ENCODE measurements at regions not wholly inside any gene's neighbourhood (a gene's known extent, or its start where the extent isn't known, plus 50 kb on each side); places are given as distances from the start of the nearest gene placed in this dataset.

GRCh38 chrX:125262836-125263235 lies 56.8 kb upstream of the TEX13C start:
- no peak for DNase-seq
- Histone ChIP-seq H3K4me1 (ENCODE audit: control insufficient read depth in 3 of 3, insufficient read depth in 2 of 3, low read depth in 1 of 3, low read length in 2 of 3) (no peaks in the 10 kb centered on the region), H3K27me3 (ENCODE audit: control insufficient read depth in 3 of 3, insufficient read depth in 3 of 3, low read length in 3 of 3) (no peaks in the 10 kb centered on the region), H3K27ac (ENCODE audit: low read depth in 1 of 3, low read length in 2 of 3) (no peak overlapping the region), H3K4me3 (ENCODE audit: low read depth in 1 of 3, low read length in 3 of 3) (no peak overlapping the region), H3K9me3 (ENCODE audit: control insufficient read depth in 2 of 2, insufficient read depth in 1 of 2, low read depth in 1 of 2, low read length in 1 of 2) (peaks cover 0 to 7% of the 10 kb centered on the region in 2 donors), H3K36me3 (ENCODE audit: control insufficient read depth in 3 of 3, insufficient read depth in 2 of 3, low read depth in 1 of 3, low read length in 3 of 3) (no peaks in the 10 kb centered on the region)
- no peak for FAIRE-seq
- WGBS, 3 donors = 65 to 74% (median 74%) methylated on average over 6 of the region's 6 CpGs

GRCh38 chrX:125266153-125266660 lies 53.5 kb upstream of the TEX13C start:
- H3K9me3 ChIP-seq (ENCODE audit: control insufficient read depth in 2 of 2, insufficient read depth in 1 of 2, low read depth in 1 of 2, low read length in 1 of 2) = peaks cover 0 to 7% of the 10 kb centered on the region in 2 donors
- WGBS, 3 donors = 87 to 95% (median 91%) methylated on average over 4 of the region's 4 CpGs
- H3K4me3 ChIP-seq (ENCODE audit: low read depth in 1 of 3, low read length in 3 of 3) = no peak overlapping the region
- FAIRE-seq (no peak), DNase-seq (no peak)
- H3K4me1 ChIP-seq (ENCODE audit: control insufficient read depth in 3 of 3, insufficient read depth in 2 of 3, low read depth in 1 of 3, low read length in 2 of 3) = no peaks in the 10 kb centered on the region
- no peaks in the 10 kb centered on the region for H3K27me3 ChIP-seq (ENCODE audit: control insufficient read depth in 3 of 3, insufficient read depth in 3 of 3, low read length in 3 of 3)
- H3K36me3 ChIP-seq (ENCODE audit: control insufficient read depth in 3 of 3, insufficient read depth in 2 of 3, low read depth in 1 of 3, low read length in 3 of 3) = no peaks in the 10 kb centered on the region
- H3K27ac ChIP-seq (ENCODE audit: low read depth in 1 of 3, low read length in 2 of 3) = no peak overlapping the region
